Mesothelial cell of epicardium (in vitro differentiated cells): ENCODE measurements at regions not wholly inside any gene's neighbourhood (a gene's known extent, or its start where the extent isn't known, plus 50 kb on each side); places are given as distances from the start of the nearest gene placed in this dataset.

Source experiments
- DNase-seq, 2 experiments: peaks; one replicate each; pipeline ENCODE4 v3.0.0; 2021; ENCODE audit warnings: low spot score in 2 of 2; ENCODE audit not compliant: unreplicated experiment in 2 of 2
- H3K27ac Mint-ChIP-seq: 2 replicates; pipeline ENCODE4 v1.8.0; 2021; ENCODE audit warnings: mixed read lengths
- H3K27me3 Mint-ChIP-seq: 2 replicates; pipeline ENCODE4 v1.8.0; 2021; ENCODE audit warnings: low read depth, mixed read lengths
- H3K36me3 Mint-ChIP-seq: 2 replicates; pipeline ENCODE4 v1.8.0; 2021; ENCODE audit warnings: mixed read lengths
- H3K4me1 Mint-ChIP-seq: 2 replicates; pipeline ENCODE4 v1.8.0; 2021; ENCODE audit warnings: mixed read lengths
- H3K4me3 Mint-ChIP-seq: 2 replicates; pipeline ENCODE4 v1.8.0; 2021; ENCODE audit warnings: mild to moderate bottlenecking, moderate library complexity, mixed read lengths
- H3K9me3 Mint-ChIP-seq: 2 replicates; pipeline ENCODE4 v1.8.0; 2021; ENCODE audit warnings: mixed read lengths
- CTCF ChIP-seq: fragments of 200-600 bp; sonication (generic); IDR thresholded peaks from one replicate; pipeline ENCODE4 v1.5.0; 2021; ENCODE audit warnings: antibody characterized with exemption; ENCODE audit not compliant: unreplicated experiment

- peaks cover 8% of the 10 kb centered on the region for H3K4me1 Mint-ChIP-seq
- DNase-seq = no peak
- TF ChIP-seq CTCF = no peak
- no peak overlapping the region for H3K27ac Mint-ChIP-seq
- peaks cover 3% of the 10 kb centered on the region for H3K36me3 Mint-ChIP-seq
- no peak overlapping the region for H3K4me3 Mint-ChIP-seq
- H3K27me3 Mint-ChIP-seq = no peaks in the 10 kb centered on the region
- H3K9me3 Mint-ChIP-seq = peaks cover 3% of the 10 kb centered on the region
These were observed 363.9 kb upstream of the ZNF507 start for GRCh38 chr19:31981545-31981944.

GRCh38 chr19:31983647-31984046 lies 361.8 kb upstream of the ZNF507 start:
- Mint-ChIP-seq H3K27me3 (no peaks in the 10 kb centered on the region), H3K27ac (no peak overlapping the region), H3K9me3 (peaks cover 13% of the 10 kb centered on the region), H3K4me3 (no peak overlapping the region), H3K36me3 (peaks cover 5% of the 10 kb centered on the region), H3K4me1 (peaks cover 8% of the 10 kb centered on the region)
- no peak for TF ChIP-seq CTCF
- no peak for DNase-seq

GRCh38 chr19:31985001-31985605 lies 360.3 kb upstream of the ZNF507 start:
- no peak for DNase-seq
- Mint-ChIP-seq H3K27ac (no peak overlapping the region), H3K4me1 (peaks cover 6% of the 10 kb centered on the region)

GRCh38 chr19:31986951-31987350 lies 358.5 kb upstream of the ZNF507 start:
- no peak for DNase-seq
- H3K4me3 Mint-ChIP-seq = no peak overlapping the region
- H3K27me3 Mint-ChIP-seq = no peaks in the 10 kb centered on the region
- peaks cover 5% of the 10 kb centered on the region for H3K36me3 Mint-ChIP-seq
- no peak overlapping the region for H3K27ac Mint-ChIP-seq
- H3K4me1 Mint-ChIP-seq = no peaks in the 10 kb centered on the region
- no peak for TF ChIP-seq CTCF
- H3K9me3 Mint-ChIP-seq = peaks cover 13% of the 10 kb centered on the region

More at GRCh38 chr19:31985001-31985605, 360.3 kb upstream of the ZNF507 start:
- H3K36me3 Mint-ChIP-seq = peaks cover 5% of the 10 kb centered on the region
- H3K27me3 Mint-ChIP-seq = no peaks in the 10 kb centered on the region
- no peak overlapping the region for H3K4me3 Mint-ChIP-seq
- no peak for TF ChIP-seq CTCF
- H3K9me3 Mint-ChIP-seq = peaks cover 13% of the 10 kb centered on the region

- Mint-ChIP-seq H3K9me3 (peaks cover 14% of the 10 kb centered on the region), H3K27me3 (no peaks in the 10 kb centered on the region), H3K27ac (no peak overlapping the region), H3K4me3 (no peak overlapping the region), H3K36me3 (peaks cover 5% of the 10 kb centered on the region), H3K4me1 (no peaks in the 10 kb centered on the region)
- TF ChIP-seq CTCF = no peak
- no peak for DNase-seq
These were observed 357.2 kb upstream of the ZNF507 start for GRCh38 chr19:31988256-31988655.
